Heart left ventricle (tissue), 16 donors: ENCODE measurements at regions not wholly inside any gene's neighbourhood (a gene's known extent, or its start where the extent isn't known, plus 50 kb on each side); places are given as distances from the start of the nearest gene placed in this dataset.
"Not testable (repeated sequence)": the region's sequence is repeated elsewhere in the genome, so short reads cannot be mapped to it uniquely, and the experiment has no call there.

ENCODE experiments used
- ATAC-seq, 4 donors: fragments of 200-7000 bp; cut with Tn5 transposase; one replicate each; pipeline ENCODE4 v1.9.1; 2020 to 2022; ENCODE audit warnings: moderate library complexity in 4 of 4, mild to moderate bottlenecking in 3 of 4, moderate number of reproducible peaks in 1 of 4
- DNase-seq, 5 donors: peaks; one replicate each; pipeline ENCODE4 v3.0.0-alpha.2; 2020
- H3K27ac ChIP-seq, 12 donors: fragments of 200-600 bp; sonication (generic) in 4 of 12; one replicate each; pipeline versions ENCODE4 v1.5.0 to v1.8.0; 2016 to 2022; ENCODE audit warnings: mild to moderate bottlenecking in 2 of 12
- H3K27me3 ChIP-seq, 9 donors: fragments of 200-600 bp; sonication (generic) in 2 of 9; one replicate each; pipeline versions ENCODE4 v1.5.1 to v1.8.0; 2016 to 2022; ENCODE audit warnings: mild to moderate bottlenecking in 3 of 9
- H3K36me3 ChIP-seq, 9 donors: fragments of 200-600 bp; sonication (generic) in 2 of 9; one replicate each; pipeline versions ENCODE4 v1.5.0 to v1.8.0; 2018 to 2022; ENCODE audit warnings: mild to moderate bottlenecking in 2 of 9
- H3K4me1 ChIP-seq, 12 donors: fragments of 200-600 bp; sonication (generic) in 4 of 12; one replicate each; pipeline versions ENCODE4 v1.5.0 to v1.8.0; 2016 to 2022; ENCODE audit warnings: mild to moderate bottlenecking in 3 of 12
- H3K4me3 ChIP-seq, 12 donors: fragments of 200-600 bp; sonication (generic) in 4 of 12; one replicate each; pipeline versions ENCODE4 v1.5.0 to v1.8.0; 2017 to 2022; ENCODE audit warnings: mild to moderate bottlenecking in 9 of 12, moderate library complexity in 4 of 12
- H3K9me3 ChIP-seq, 12 donors: fragments of 200-600 bp; sonication (generic) in 4 of 12; one replicate each; pipeline versions ENCODE4 v1.5.0 to v1.8.0; 2016 to 2022; ENCODE audit warnings: mild to moderate bottlenecking in 1 of 12
- CTCF ChIP-seq, 12 donors: fragments of 200-600 bp; sonication (generic) in 4 of 12; IDR thresholded peaks; one replicate each; pipeline versions ENCODE4 v1.5.0 to v1.8.0; 2018 to 2022; ENCODE audit warnings: antibody characterized with exemption in 12 of 12, mild to moderate bottlenecking in 5 of 12
- POLR2A ChIP-seq, 2 donors: fragments of 450-650 bp; IDR thresholded peaks; one replicate each; pipeline ENCODE4 v1.6.1; 2017; ENCODE audit warnings: antibody characterized with exemption in 2 of 2, mild to moderate bottlenecking in 2 of 2, moderate library complexity in 2 of 2
- WGBS, 4 donors: extraction: QIAGEN DNeasy Blood & Tissue Kit in 2 of 4; methylation state at CpG; one replicate each; pipeline versions ENCODE4 v1.1.5 to v1.1.7; 2013 to 2018; 5-methylcytosine and 5-hydroxymethylcytosine counted together
- intact Hi-C, 10 donors: fragments of 100-400 bp; cut with DNase I; formaldehyde crosslinking; loops; one replicate each; pipeline versions ENCODE4 v1.11.1 to v1.14.2; 2022
- donor health status: ischemic (EF 13 %, LVEDD 7.1; RV severe dilation, severe dysfunction).
- donor health status: healthy with polysubstance abuse.
- donor health status: DM: no; HTN: yes; CAD: no.
- donor health status: DM: no; HTN: no; CAD: no.
- donor health status: ischemic (EF 25% LVEDD 6.9; RV normal size, moderate dysfunction).
- donor health status: ischemic (EF 25% LVEDD 5.7; RV mildly dilated, moderate dysfunction).
- donor health status: healthy.
- donor health status: DM: yes; HTN: yes; CAD: no.
- donor health status: ischemic (EF 35%, LVEDD 5.7; RV mildly dilated, moderate dysfunction).
- donor health status: nonischemic (EF 11% LVEDD 7.7; RV severe dilation, severe dysfunction).
- donor health status: DM: yes; HTN: yes; CAD: no.
- donor health status: PGD.
- donor health status: ischemic (EF 29% LVEDD 5.4; RV normal size, mild dysfunction).
- donor health status: nonischemic (EF 23%, LVEDD 6.1; RV moderate dilation, normal function).

DNA sequence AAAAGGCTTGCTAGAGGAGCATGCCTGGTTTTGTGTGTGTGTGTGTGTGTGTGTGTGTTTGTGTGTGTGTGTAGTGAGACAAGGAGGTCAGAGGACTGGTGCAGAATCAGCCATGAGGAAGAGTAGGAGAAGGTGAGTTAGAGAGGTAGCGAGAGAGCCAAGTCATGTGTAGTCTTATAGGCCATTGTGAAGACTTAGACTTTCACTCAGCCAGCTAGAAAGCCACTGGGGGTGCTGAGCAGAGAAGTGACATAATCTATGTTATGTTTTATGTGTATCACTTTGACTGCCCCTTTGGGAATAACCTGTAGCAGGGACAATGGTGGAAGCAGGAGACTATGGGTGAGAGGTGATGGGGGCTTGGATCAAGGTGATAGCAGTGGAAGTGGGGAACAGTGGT, 180.5 kb upstream of the CLINT1 start:
- Histone ChIP-seq H3K4me3 (no peak overlapping the region), H3K27ac (no peak overlapping the region), H3K36me3 (no peaks in the 10 kb centered on the region), H3K27me3 (peaks cover 0 to under 1% (median 0%) of the 10 kb centered on the region in 9 donors), H3K4me1 (no peaks in the 10 kb centered on the region), H3K9me3 (peaks cover 0 to 10% (median 5%) of the 10 kb centered on the region in 12 donors)
- ATAC-seq = no peak
- no peak for DNase-seq
- intact Hi-C loops = no loop called here
- TF ChIP-seq CTCF (IDR thresholded peaks at IDR 0.05) = no peak
- no peak for TF ChIP-seq POLR2A (IDR thresholded peaks at IDR 0.05)
- WGBS, 4 donors = 0 to 100% (median 98%) methylated on average over 1 of the region's 1 CpG

DNA sequence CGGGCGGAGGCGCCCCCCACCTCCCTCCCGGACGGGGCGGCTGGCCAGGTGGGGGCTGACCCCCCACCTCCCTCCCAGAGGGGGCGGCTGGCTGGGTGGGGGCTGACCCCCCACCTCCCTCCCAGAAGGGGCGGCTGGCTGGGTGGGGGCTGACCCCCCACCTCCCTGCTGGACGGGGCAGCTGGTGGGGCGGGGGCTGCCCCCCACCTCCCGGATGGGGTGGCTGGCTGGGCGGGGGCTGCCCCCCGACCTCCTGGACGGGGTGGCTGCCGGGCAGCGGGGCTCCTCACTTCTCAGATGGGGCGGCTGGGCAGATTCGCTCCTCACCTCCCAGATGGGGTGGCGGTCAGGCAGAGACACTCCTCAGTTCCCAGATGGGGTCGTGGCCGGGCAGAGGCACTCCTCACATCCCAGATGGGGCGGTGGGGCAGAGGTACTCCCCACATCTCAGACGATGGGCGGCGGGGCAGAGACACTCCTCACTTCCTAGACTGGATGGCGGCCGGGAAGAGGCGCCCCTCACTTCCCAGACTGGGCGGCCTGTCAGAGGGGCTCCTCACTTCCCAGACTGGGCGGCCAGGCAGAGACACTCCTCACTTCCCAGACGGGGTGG, 178.1 kb upstream of the CLINT1 start:
- H3K36me3 ChIP-seq, H3K27ac ChIP-seq, ATAC-seq, H3K4me3 ChIP-seq, DNase-seq, H3K27me3 ChIP-seq, H3K4me1 ChIP-seq, intact Hi-C loops: not testable (repeated sequence)
- peaks cover 0 to 13% (median 9%) of the 10 kb centered on the region in 12 donors for H3K9me3 ChIP-seq
- 89 to 96% (median 96%) methylated on average over 14 to 31 of the region's 31 CpGs for WGBS, 4 donors

- WGBS, 4 donors = 85 to 89% (median 87%) methylated on average over 6 of the region's 6 CpGs
- intact Hi-C loops, ATAC-seq, H3K36me3 ChIP-seq, DNase-seq, H3K4me3 ChIP-seq, H3K27ac ChIP-seq, H3K27me3 ChIP-seq, H3K4me1 ChIP-seq: not testable (repeated sequence)
- H3K9me3 ChIP-seq = peaks cover 0 to 13% (median 9%) of the 10 kb centered on the region in 12 donors
Measured at GRCh38 chr5:158034586-158034985, 175.6 kb upstream of the CLINT1 start.

- intact Hi-C loops = no loop called here
- Histone ChIP-seq H3K9me3 (peaks cover 0 to 13% (median 9%) of the 10 kb centered on the region in 12 donors), H3K27ac (no peak overlapping the region), H3K4me1 (peaks cover 0 to 4% (median 0%) of the 10 kb centered on the region in 12 donors), H3K4me3 (no peak overlapping the region), H3K27me3 (peaks cover 0 to 4% (median 0%) of the 10 kb centered on the region in 9 donors), H3K36me3 (no peaks in the 10 kb centered on the region)
- ATAC-seq = no peak
- TF ChIP-seq CTCF (IDR thresholded peaks at IDR 0.05) (no peak), POLR2A (IDR thresholded peaks at IDR 0.05) (no peak)
- WGBS, 4 donors = 84 to 100% (median 90%) methylated on average over 1 of the region's 1 CpG
- no peak for DNase-seq
Measured at GRCh38 chr5:158033724-158034123, 174.8 kb upstream of the CLINT1 start.

GRCh38 chr5:158033076-158033475, 174.1 kb upstream of the CLINT1 start:
- TF ChIP-seq POLR2A (IDR thresholded peaks at IDR 0.05) (no peak), CTCF (IDR thresholded peaks at IDR 0.05) (no peak)

More at GRCh38 chr5:158033076-158033475, 174.1 kb upstream of the CLINT1 start:
- H3K27ac ChIP-seq = no peak overlapping the region
- no peak overlapping the region for H3K4me3 ChIP-seq
- DNase-seq (no peak), ATAC-seq (no peak)
- peaks cover 0 to 4% (median 0%) of the 10 kb centered on the region in 9 donors for H3K27me3 ChIP-seq
- no peaks in the 10 kb centered on the region for H3K36me3 ChIP-seq
- peaks cover 0 to 13% (median 9%) of the 10 kb centered on the region in 12 donors for H3K9me3 ChIP-seq
- intact Hi-C loops = no loop called here
- 94 to 95% (median 95%) methylated on average over 5 of the region's 5 CpGs for WGBS, 4 donors
- peaks cover 0 to 6% (median 0%) of the 10 kb centered on the region in 12 donors for H3K4me1 ChIP-seq
